IMR-90 (cell line): ENCODE measurements at regions not wholly inside any gene's neighbourhood (a gene's known extent, or its start where the extent isn't known, plus 50 kb on each side); places are given as distances from the start of the nearest gene placed in this dataset.

Source experiments
- ATAC-seq: fragments of 200-7000 bp; cut with Tn5 transposase; 2 replicates; pipeline ENCODE4 v1.9.1; 2020; ENCODE audit warnings: low read depth, mild to moderate bottlenecking, moderate library complexity
- BruUV-seq: library from RNA; stranded (reverse); fragments of 400-500 nt; replicated peaks from 2 replicates; lab custom pipeline; 2021; lab: Mats Ljungman, UMichigan
- CTCF ChIA-PET: fragments of 300-600 bp; formaldehyde crosslinking; extraction: SDS; loops from one replicate; lab custom pipeline; 2021; ENCODE audit warnings: antibody characterized with exemption; lab: Yijun Ruan, JAX
- POLR2A ChIA-PET: fragments of 300-600 bp; sonication (Branson Sonifier 250); formaldehyde crosslinking; loops from one replicate; lab custom pipeline; 2022; ENCODE audit warnings: antibody characterized with exemption; ENCODE audit not compliant: unreplicated experiment; lab: Charles Lee
- DNase-seq: peaks from one replicate; pipeline ENCODE4 v3.0.0; 2013
- H2AFZ ChIP-seq: replicated peaks from 2 replicates; pipeline ENCODE3; 2013; ENCODE audit warnings: low read length, mild to moderate bottlenecking; ENCODE audit not compliant: poor library complexity
- H2AK5ac ChIP-seq: 2 replicates; pipeline ENCODE4 v1.6.1; 2013; ENCODE audit warnings: low read depth, low read length, inconsistent platforms
- H2AK9ac ChIP-seq: replicated peaks from 2 replicates; pipeline ENCODE3; 2013; ENCODE audit warnings: mild to moderate bottlenecking, low read depth, low read length, moderate library complexity; ENCODE audit not compliant: poor library complexity
- H2BK120ac ChIP-seq: 2 replicates; pipeline ENCODE4 v1.6.1; 2013; ENCODE audit warnings: low read depth, low read length, inconsistent platforms
- H2BK15ac ChIP-seq: 3 replicates; pipeline ENCODE4 v1.6.1; 2013; ENCODE audit warnings: low read depth, low read length, inconsistent platforms
- H2BK20ac ChIP-seq: 2 replicates; pipeline ENCODE4 v1.6.1; 2013; ENCODE audit warnings: low read depth, mild to moderate bottlenecking, inconsistent platforms, low read length, moderate library complexity
- H2BK5ac ChIP-seq: 2 replicates; pipeline ENCODE4 v1.6.1; 2013; ENCODE audit warnings: mild to moderate bottlenecking, low read depth, low read length, inconsistent platforms; ENCODE audit not compliant: poor library complexity, severe bottlenecking
- H3K14ac ChIP-seq: replicated peaks from 2 replicates; pipeline ENCODE4 v1.6.1; 2013; ENCODE audit warnings: low read depth, low read length, inconsistent platforms
- H3K18ac ChIP-seq: 2 replicates; pipeline ENCODE4 v1.6.1; 2013; ENCODE audit warnings: low read depth, low read length, control low read depth
- H3K23ac ChIP-seq: 2 replicates; pipeline ENCODE4 v1.6.1; 2013; ENCODE audit warnings: low read depth, low read length, inconsistent platforms
- H3K27ac ChIP-seq: 2 replicates; pipeline ENCODE4 v1.5.1; 2013; ENCODE audit warnings: mild to moderate bottlenecking, control low read depth, low read length; ENCODE audit not compliant: insufficient read depth
- H3K27me3 ChIP-seq: 2 replicates; pipeline ENCODE4 v1.6.1; 2013; ENCODE audit warnings: low read length; ENCODE audit not compliant: control insufficient read depth, insufficient read depth
- H3K36me3 ChIP-seq: 2 replicates; pipeline ENCODE4 v1.6.1; 2013; ENCODE audit warnings: low read length, mixed read lengths; ENCODE audit not compliant: control insufficient read depth, insufficient read depth
- H3K4ac ChIP-seq: 2 replicates; pipeline ENCODE4 v1.6.1; 2013; ENCODE audit warnings: low read depth, low read length, inconsistent platforms
- H3K4me1 ChIP-seq: 2 replicates; pipeline ENCODE4 v1.6.1; 2013; ENCODE audit warnings: low read length, mixed read lengths; ENCODE audit not compliant: control insufficient read depth, insufficient read depth
- H3K4me2 ChIP-seq: 2 replicates; pipeline ENCODE4 v1.6.1; 2013; ENCODE audit warnings: low read depth, mild to moderate bottlenecking, control low read depth, low read length, moderate library complexity
- H3K4me3 ChIP-seq: 2 replicates; pipeline ENCODE4 v1.5.1; 2013; ENCODE audit warnings: low read depth, mild to moderate bottlenecking, control low read depth, low read length, moderate library complexity; ENCODE audit not compliant: insufficient read depth
- H3K56ac ChIP-seq: 2 replicates; pipeline ENCODE4 v1.6.1; 2013; ENCODE audit warnings: low read length, inconsistent platforms; ENCODE audit not compliant: insufficient read depth; ENCODE audit errors: extremely low read depth
- H3K79me1 ChIP-seq, 2 experiments: 2 replicates each; pipeline ENCODE4 v1.6.1; 2013; ENCODE audit warnings: low read length in 2 of 2, inconsistent platforms in 1 of 2, low read depth in 1 of 2
- H3K9ac ChIP-seq: 2 replicates; pipeline ENCODE4 v1.6.1; 2013; ENCODE audit warnings: low read depth, low read length, control low read depth
- H3K9me1 ChIP-seq: 2 replicates; pipeline ENCODE4 v1.6.1; 2013; ENCODE audit warnings: low read length, inconsistent platforms; ENCODE audit not compliant: insufficient read depth
- H3K9me3 ChIP-seq: 2 replicates; pipeline ENCODE4 v1.6.1; 2013; ENCODE audit warnings: low read length; ENCODE audit not compliant: control insufficient read depth, insufficient read depth
- H4K20me1 ChIP-seq: 2 replicates; pipeline ENCODE4 v1.6.1; 2013; ENCODE audit warnings: low read length, inconsistent platforms; ENCODE audit not compliant: insufficient read depth
- H4K5ac ChIP-seq: 2 replicates; pipeline ENCODE4 v1.6.1; 2013; ENCODE audit warnings: mild to moderate bottlenecking, low read depth, low read length, control low read depth
- H4K8ac ChIP-seq, 2 experiments: 2 replicates each; pipeline ENCODE4 v1.6.1; 2013; ENCODE audit warnings: low read depth in 2 of 2, low read length in 2 of 2, control low read depth in 1 of 2, inconsistent platforms in 1 of 2
- H4K91ac ChIP-seq: 2 replicates; pipeline ENCODE4 v1.6.1; 2013; ENCODE audit warnings: low read depth, low read length, inconsistent platforms; ENCODE audit not compliant: insufficient read depth
- BHLHE40 ChIP-seq: fragments of 150-350 bp; IDR thresholded peaks from 2 replicates; pipeline ENCODE4 v1.6.1; 2016; ENCODE audit warnings: mild to moderate bottlenecking, low read depth, low read length
- CEBPB ChIP-seq: IDR thresholded peaks from 2 replicates; pipeline ENCODE4 v1.6.1; 2012; ENCODE audit warnings: low read depth, low read length, improper control_type of control experiment
- CHD1 ChIP-seq: IDR thresholded peaks from 2 replicates; pipeline ENCODE4 v1.6.1; 2012; ENCODE audit warnings: low read depth, low read length, improper control_type of control experiment
- CTCF ChIP-seq: conservative IDR thresholded peaks from 2 replicates; pipeline ENCODE4 v1.5.1; 2012; ENCODE audit warnings: mild to moderate bottlenecking, low read depth, low read length, improper control_type of control experiment
- FOS ChIP-seq: fragments of 150-350 bp; IDR thresholded peaks from 2 replicates; pipeline ENCODE4 v1.6.1; 2016; ENCODE audit warnings: low read depth, low read length
- MAZ ChIP-seq: IDR thresholded peaks from 2 replicates; pipeline ENCODE4 v1.6.1; 2012; ENCODE audit warnings: low read depth, mild to moderate bottlenecking, low read length, improper control_type of control experiment, moderate library complexity, borderline replicate concordance
- MXI1 ChIP-seq: IDR thresholded peaks from 2 replicates; pipeline ENCODE4 v1.6.1; 2012; ENCODE audit warnings: low read depth, mild to moderate bottlenecking, low read length, moderate library complexity, borderline replicate concordance
- NFE2L2 ChIP-seq: fragments of 150-350 bp; IDR thresholded peaks from 2 replicates; pipeline ENCODE4 v1.6.1; 2016; ENCODE audit warnings: low read depth, mild to moderate bottlenecking, low read length
- POLR2A ChIP-seq: IDR thresholded peaks from 2 replicates; pipeline ENCODE4 v1.6.1; 2012; ENCODE audit warnings: mild to moderate bottlenecking, low read depth, low read length
- RAD21 ChIP-seq: IDR thresholded peaks from 2 replicates; pipeline ENCODE4 v1.6.1; 2012; ENCODE audit warnings: low read length, improper control_type of control experiment
- RCOR1 ChIP-seq: IDR thresholded peaks from 2 replicates; pipeline ENCODE4 v1.6.1; 2012; ENCODE audit warnings: mild to moderate bottlenecking, low read length, improper control_type of control experiment; ENCODE audit not compliant: insufficient replicate concordance
- RFX5 ChIP-seq: IDR thresholded peaks from 2 replicates; pipeline ENCODE4 v1.8.0; 2012; ENCODE audit warnings: low read depth, mild to moderate bottlenecking, low read length, moderate library complexity
- SMC3 ChIP-seq: fragments of 150-350 bp; IDR thresholded peaks from 2 replicates; pipeline ENCODE4 v1.6.1; 2016; ENCODE audit warnings: low read depth, mild to moderate bottlenecking, antibody characterized with exemption, low read length, moderate library complexity
- USF2 ChIP-seq: fragments of 150-350 bp; IDR thresholded peaks from 2 replicates; pipeline ENCODE4 v1.6.1; 2017; ENCODE audit warnings: mild to moderate bottlenecking, antibody characterized with exemption, low read length, low read depth
- whole genome bisulfite sequencing, 2 experiments: methylation state at CpG; one replicate each; pipeline versions ENCODE4 v1.1.5 to v1.1.7; 2013; ENCODE audit warnings: missing lambda C conversion rate in 2 of 2; ENCODE audit not compliant: insufficient read length in 1 of 2; ENCODE audit errors: extremely low coverage in 2 of 2; 5-methylcytosine and 5-hydroxymethylcytosine counted together
- dilution Hi-C: fragments of 300-500 bp; cut with HindIII; formaldehyde crosslinking; loops from one replicate; pipeline ENCODE4 v1.14.3; 2018; ENCODE audit warnings: low sequenced_read_pairs; ENCODE audit not compliant: unreplicated experiment
- in situ Hi-C: fragments of 300-500 bp; cut with MboI; formaldehyde crosslinking; loops from 3 replicates; pipeline ENCODE4 v1.14.3; 2019; ENCODE audit warnings: low sequenced_read_pairs, inconsistent platforms, mixed read lengths
- intact Hi-C: fragments of 100-400 bp; cut with micrococcal nuclease; formaldehyde crosslinking; loops from 2 replicates; pipeline ENCODE4 v1.10.0; 2022
- TF ChIP-seq, protein P1 (sequence below): fragments of 150-350 bp; IDR thresholded peaks from 2 replicates; pipeline ENCODE4 v1.6.1; 2016; ENCODE audit warnings: low read depth, mild to moderate bottlenecking, low read length, moderate library complexity, borderline replicate concordance

- ATAC-seq = no peak
- Histone ChIP-seq H2AK9ac (no peak overlapping the region), H2BK15ac (no peak overlapping the region), H3K4me1 (peaks cover 5% of the 10 kb centered on the region), H3K4me3 (no peak overlapping the region), H3K36me3 (no peaks in the 10 kb centered on the region), H2AK5ac (no peak overlapping the region), H2BK120ac (no peak overlapping the region), H3K4ac (no peak overlapping the region), H2BK20ac (no peak overlapping the region), H3K9me1 (no peaks in the 10 kb centered on the region), H3K23ac (no peak overlapping the region), H3K9ac (no peak overlapping the region), H4K5ac (no peak overlapping the region), H3K4me2 (no peak overlapping the region), H3K27ac (no peak overlapping the region), H2BK5ac (no peak overlapping the region), H4K20me1 (no peaks in the 10 kb centered on the region), H3K56ac (no peak overlapping the region), H3K14ac (no peak overlapping the region), H4K91ac (no peak overlapping the region), H4K8ac (no peak overlapping the region), H3K18ac (no peak overlapping the region), H3K27me3 (no peaks in the 10 kb centered on the region), H2AFZ (no peak overlapping the region), H3K79me1 (no peaks in the 10 kb centered on the region), H3K9me3 (no peaks in the 10 kb centered on the region)
- peak; percentile 69 for DNase-seq
- in situ Hi-C loops (no loop called here), intact Hi-C loops (no loop called here), dilution Hi-C loops (no loop called here)
- CTCF ChIA-PET = interaction anchor here (0.6 to 1.0 kb wide), 2 partner anchors 26 to 120 kb away, joined by 3 read pairs; no protein-coding TSS in a partner anchor
- no TSS peak for BruUV-seq
- POLR2A ChIA-PET = no interaction called here
- TF ChIP-seq RCOR1 (no peak), FOS (no peak), CHD1 (no peak), CEBPB (no peak), CTCF (no peak), NFE2L2 (no peak), RFX5 (no peak), USF2 (no peak), POLR2A (no peak), RAD21 (no peak), MAZ (no peak), MXI1 (no peak), SMC3 (no peak), BHLHE40 (no peak)
- TF ChIP-seq, protein P1, sequence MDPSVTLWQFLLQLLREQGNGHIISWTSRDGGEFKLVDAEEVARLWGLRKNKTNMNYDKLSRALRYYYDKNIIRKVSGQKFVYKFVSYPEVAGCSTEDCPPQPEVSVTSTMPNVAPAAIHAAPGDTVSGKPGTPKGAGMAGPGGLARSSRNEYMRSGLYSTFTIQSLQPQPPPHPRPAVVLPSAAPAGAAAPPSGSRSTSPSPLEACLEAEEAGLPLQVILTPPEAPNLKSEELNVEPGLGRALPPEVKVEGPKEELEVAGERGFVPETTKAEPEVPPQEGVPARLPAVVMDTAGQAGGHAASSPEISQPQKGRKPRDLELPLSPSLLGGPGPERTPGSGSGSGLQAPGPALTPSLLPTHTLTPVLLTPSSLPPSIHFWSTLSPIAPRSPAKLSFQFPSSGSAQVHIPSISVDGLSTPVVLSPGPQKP = no peak
- WGBS, 2 experiments = no CpG with 5 or more reads among the region's 3 CpGs
These were observed 904.8 kb upstream of the CHAC2 start for GRCh38 chr2:52862801-52863200.
